ENCODE measurements at regions not wholly inside any gene's neighbourhood (a gene's known extent, or its start where the extent isn't known, plus 50 kb on each side); places are given as distances from the start of the nearest gene placed in this dataset.

GRCh38 chr2:47257946-47258348 is 81.6 kb upstream of the CALM2 start:
- no peak overlapping the region for H2BK5ac ChIP-seq (ENCODE audit: low read depth, low read length, poor library complexity)
- no peak overlapping the region for H3K23ac ChIP-seq (ENCODE audit: low read length)
- H3K4me2 ChIP-seq (ENCODE audit: low read length): no peak overlapping the region
- no peaks in the 10 kb centered on the region for H3K27me3 ChIP-seq (ENCODE audit: insufficient read depth, low read length)
- WGBS (ENCODE audit: extremely low coverage, insufficient coverage, insufficient read length): no CpG with 5 or more reads among the region's 2 CpGs
- no peak overlapping the region for H2AFZ ChIP-seq (ENCODE audit: insufficient read depth, low read length, poor library complexity)
- peak overlapping the region; percentile 74 for H2BK12ac ChIP-seq (ENCODE audit: low read length)
- no peak overlapping the region for H3K27ac ChIP-seq (ENCODE audit: low read depth, low read length)
- H2AK5ac ChIP-seq (ENCODE audit: low read length): no peak overlapping the region
- no peaks in the 10 kb centered on the region for H3K79me1 ChIP-seq (ENCODE audit: low read length)
- H3K79me2 ChIP-seq (ENCODE audit: control insufficient read depth, insufficient read depth, low read length, poor library complexity): no peaks in the 10 kb centered on the region
- H4K12ac ChIP-seq (ENCODE audit: low read depth, low read length): no peak overlapping the region
- H3K14ac ChIP-seq (ENCODE audit: low read length): no peak overlapping the region
- H3K4me3 ChIP-seq (ENCODE audit: low read depth, low read length): no peak overlapping the region
- no peak for DNase-seq
- no peaks in the 10 kb centered on the region for H3K36me3 ChIP-seq (ENCODE audit: control insufficient read depth in 1 of 2, insufficient read depth in 2 of 2, low read length in 2 of 2)
- H4K8ac ChIP-seq (ENCODE audit: low read depth, low read length): no peak overlapping the region
- H3K9ac ChIP-seq (ENCODE audit: low read length): no peak overlapping the region
- H4K91ac ChIP-seq (ENCODE audit: low read depth, low read length): no peak overlapping the region
- no peak overlapping the region for H3K18ac ChIP-seq (ENCODE audit: low read length)
- H3K4ac ChIP-seq (ENCODE audit: low read depth, low read length): no peak overlapping the region
- H2BK120ac ChIP-seq (ENCODE audit: insufficient read depth, low read length, poor library complexity): no peak overlapping the region
- no peaks in the 10 kb centered on the region for H3K9me3 ChIP-seq (ENCODE audit: insufficient read depth, low read depth, low read length)
- peaks cover 2 to 3% of the 10 kb centered on the region in 2 experiments for H3K4me1 ChIP-seq (ENCODE audit: control insufficient read depth in 1 of 2, insufficient read depth in 2 of 2, low read length in 2 of 2)

DNA sequence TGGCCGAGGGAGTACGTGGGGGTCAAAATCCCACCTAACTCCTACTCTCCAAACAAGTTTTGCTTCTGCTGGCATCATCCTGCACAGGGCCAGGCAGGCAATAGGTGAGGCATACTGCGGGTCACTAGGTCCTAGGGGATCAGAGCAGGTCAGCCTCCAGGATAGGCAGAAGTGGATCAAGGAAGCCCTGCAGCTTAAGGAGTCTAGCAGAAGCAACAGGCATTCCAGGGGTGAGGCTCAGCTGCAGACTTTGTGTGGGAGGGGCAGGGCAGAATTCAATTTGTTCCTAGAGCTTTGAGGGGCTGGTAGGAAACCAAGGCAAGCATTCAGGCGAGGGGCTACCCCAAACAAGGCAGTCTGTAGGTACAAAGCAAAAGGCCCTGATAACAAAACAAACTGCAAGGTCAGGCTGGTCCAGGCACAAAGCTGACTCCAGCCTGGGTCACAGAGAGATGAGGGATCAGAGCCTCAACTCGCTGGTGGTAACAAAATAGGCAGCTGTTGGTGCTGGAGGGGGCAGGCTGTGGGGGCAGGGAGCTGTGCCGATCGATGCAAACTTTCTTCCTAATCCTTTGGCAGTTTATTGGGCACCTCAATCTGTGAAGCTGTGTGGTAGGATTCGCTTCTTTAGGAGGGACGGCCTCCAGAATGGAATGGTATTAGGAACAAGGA is 80.2 kb upstream of the CALM2 start:
- no peak overlapping the region for H3K23ac ChIP-seq (ENCODE audit: low read length)
- peak overlapping the region; percentile 65 for H2BK12ac ChIP-seq (ENCODE audit: low read length)
- no peak overlapping the region for H3K14ac ChIP-seq (ENCODE audit: low read length)
- H4K12ac ChIP-seq (ENCODE audit: low read depth, low read length): peak overlapping the region; percentile 16
- no peak overlapping the region for H3K4me3 ChIP-seq (ENCODE audit: low read depth, low read length)
- H4K91ac ChIP-seq (ENCODE audit: low read depth, low read length): no peak overlapping the region
- no peaks in the 10 kb centered on the region for H3K79me1 ChIP-seq (ENCODE audit: low read length)
- H3K4ac ChIP-seq (ENCODE audit: low read depth, low read length): no peak overlapping the region
- H3K18ac ChIP-seq (ENCODE audit: low read length): no peak overlapping the region
- no CpG with 5 or more reads among the region's 9 CpGs for WGBS (ENCODE audit: extremely low coverage, insufficient coverage, insufficient read length)
- H3K27me3 ChIP-seq (ENCODE audit: insufficient read depth, low read length): no peaks in the 10 kb centered on the region
- H3K4me2 ChIP-seq (ENCODE audit: low read length): no peak overlapping the region
- H3K27ac ChIP-seq (ENCODE audit: low read depth, low read length): no peak overlapping the region
- H2BK5ac ChIP-seq (ENCODE audit: low read depth, low read length, poor library complexity): no peak overlapping the region
- no peaks in the 10 kb centered on the region for H3K79me2 ChIP-seq (ENCODE audit: control insufficient read depth, insufficient read depth, low read length, poor library complexity)
- no peak overlapping the region for H3K9ac ChIP-seq (ENCODE audit: low read length)
- H3K9me3 ChIP-seq (ENCODE audit: insufficient read depth, low read depth, low read length): no peaks in the 10 kb centered on the region
- no peak overlapping the region for H2AK5ac ChIP-seq (ENCODE audit: low read length)
- DNase-seq: no peak
- H3K4me1 ChIP-seq (ENCODE audit: control insufficient read depth in 1 of 2, insufficient read depth in 2 of 2, low read length in 2 of 2): peaks cover 2 to 3% of the 10 kb centered on the region in 2 experiments
- H3K36me3 ChIP-seq (ENCODE audit: control insufficient read depth in 1 of 2, insufficient read depth in 2 of 2, low read length in 2 of 2): no peaks in the 10 kb centered on the region
- no peak overlapping the region for H2BK120ac ChIP-seq (ENCODE audit: insufficient read depth, low read length, poor library complexity)
- no peak overlapping the region for H2AFZ ChIP-seq (ENCODE audit: insufficient read depth, low read length, poor library complexity)
- peak overlapping the region; percentile 25 for H4K8ac ChIP-seq (ENCODE audit: low read depth, low read length)

GRCh38 chr2:47255794-47256193 is 79.5 kb upstream of the CALM2 start:
- H3K23ac ChIP-seq (ENCODE audit: low read length): no peak overlapping the region
- no peak overlapping the region for H2BK5ac ChIP-seq (ENCODE audit: low read depth, low read length, poor library complexity)
- H3K27ac ChIP-seq (ENCODE audit: low read depth, low read length): no peak overlapping the region
- H3K4ac ChIP-seq (ENCODE audit: low read depth, low read length): no peak overlapping the region
- no peak overlapping the region for H3K18ac ChIP-seq (ENCODE audit: low read length)
- H2BK12ac ChIP-seq (ENCODE audit: low read length): no peak overlapping the region
- no peak overlapping the region for H3K9ac ChIP-seq (ENCODE audit: low read length)
- peaks cover 3 to 7% of the 10 kb centered on the region in 2 experiments for H3K4me1 ChIP-seq (ENCODE audit: control insufficient read depth in 1 of 2, insufficient read depth in 2 of 2, low read length in 2 of 2)
- H3K9me3 ChIP-seq (ENCODE audit: insufficient read depth, low read depth, low read length): no peaks in the 10 kb centered on the region
- H2AK5ac ChIP-seq (ENCODE audit: low read length): no peak overlapping the region
- H4K12ac ChIP-seq (ENCODE audit: low read depth, low read length): no peak overlapping the region
- no peak overlapping the region for H2BK120ac ChIP-seq (ENCODE audit: insufficient read depth, low read length, poor library complexity)
- DNase-seq: no peak
- no CpG with 5 or more reads among the region's 4 CpGs for WGBS (ENCODE audit: extremely low coverage, insufficient coverage, insufficient read length)
- H3K36me3 ChIP-seq (ENCODE audit: control insufficient read depth in 1 of 2, insufficient read depth in 2 of 2, low read length in 2 of 2): no peaks in the 10 kb centered on the region
- no peak overlapping the region for H2AFZ ChIP-seq (ENCODE audit: insufficient read depth, low read length, poor library complexity)
- no peak overlapping the region for H4K91ac ChIP-seq (ENCODE audit: low read depth, low read length)
- H3K79me1 ChIP-seq (ENCODE audit: low read length): no peaks in the 10 kb centered on the region
- H3K79me2 ChIP-seq (ENCODE audit: control insufficient read depth, insufficient read depth, low read length, poor library complexity): no peaks in the 10 kb centered on the region
- H3K4me3 ChIP-seq (ENCODE audit: low read depth, low read length): no peak overlapping the region
- no peak overlapping the region for H3K4me2 ChIP-seq (ENCODE audit: low read length)
- H3K27me3 ChIP-seq (ENCODE audit: insufficient read depth, low read length): no peaks in the 10 kb centered on the region
- H3K14ac ChIP-seq (ENCODE audit: low read length): no peak overlapping the region
- no peak overlapping the region for H4K8ac ChIP-seq (ENCODE audit: low read depth, low read length)

DNA sequence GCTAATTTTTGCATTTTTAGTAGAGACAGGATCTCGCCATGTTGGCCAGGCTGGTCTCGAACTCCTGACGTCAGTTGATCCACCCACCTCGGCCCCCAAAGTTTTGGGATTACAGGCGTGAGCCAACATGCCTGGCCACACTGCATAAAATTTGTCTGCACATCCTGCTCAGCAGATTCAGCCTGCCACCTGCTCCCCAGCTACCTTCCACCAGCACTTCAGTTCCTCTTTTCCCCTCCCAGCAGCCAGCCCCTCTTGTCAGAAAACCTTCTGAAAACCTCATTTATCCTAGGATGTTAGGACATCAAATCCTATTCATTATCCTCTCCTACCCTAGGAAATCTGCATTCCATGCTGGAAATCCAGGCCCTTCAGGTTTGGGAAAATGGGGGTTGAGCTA is 78.2 kb upstream of the CALM2 start:
- Histone ChIP-seq H3K79me2 (ENCODE audit: control insufficient read depth, insufficient read depth, low read length, poor library complexity) (no peaks in the 10 kb centered on the region), H3K79me1 (ENCODE audit: low read length) (peaks cover 2% of the 10 kb centered on the region), H3K9ac (ENCODE audit: low read length) (no peak overlapping the region), H3K14ac (ENCODE audit: low read length) (no peak overlapping the region), H3K23ac (ENCODE audit: low read length) (no peak overlapping the region), H4K12ac (ENCODE audit: low read depth, low read length) (no peak overlapping the region), H2BK12ac (ENCODE audit: low read length) (no peak overlapping the region), H3K18ac (ENCODE audit: low read length) (no peak overlapping the region), H3K9me3 (ENCODE audit: insufficient read depth, low read depth, low read length) (no peaks in the 10 kb centered on the region), H2AK5ac (ENCODE audit: low read length) (no peak overlapping the region), H2BK5ac (ENCODE audit: low read depth, low read length, poor library complexity) (no peak overlapping the region), H4K91ac (ENCODE audit: low read depth, low read length) (no peak overlapping the region), H3K4me3 (ENCODE audit: low read depth, low read length) (no peak overlapping the region), H3K4ac (ENCODE audit: low read depth, low read length) (no peak overlapping the region), H3K36me3 (ENCODE audit: control insufficient read depth in 1 of 2, insufficient read depth in 2 of 2, low read length in 2 of 2) (no peaks in the 10 kb centered on the region), H3K4me2 (ENCODE audit: low read length) (no peak overlapping the region), H3K27me3 (ENCODE audit: insufficient read depth, low read length) (no peaks in the 10 kb centered on the region), H2BK120ac (ENCODE audit: insufficient read depth, low read length, poor library complexity) (no peak overlapping the region), H3K27ac (ENCODE audit: low read depth, low read length) (no peak overlapping the region), H2AFZ (ENCODE audit: insufficient read depth, low read length, poor library complexity) (no peak overlapping the region), H3K4me1 (ENCODE audit: control insufficient read depth in 1 of 2, insufficient read depth in 2 of 2, low read length in 2 of 2) (peaks cover 11 to 16% of the 10 kb centered on the region in 2 experiments), H4K8ac (ENCODE audit: low read depth, low read length) (no peak overlapping the region)
- DNase-seq: no peak
- no CpG with 5 or more reads among the region's 5 CpGs for WGBS (ENCODE audit: extremely low coverage, insufficient coverage, insufficient read length)

Data from trophoblast cell (in vitro differentiated cells and primary cell).